ENCODE measurements at regions not wholly inside any gene's neighbourhood (a gene's known extent, or its start where the extent isn't known, plus 50 kb on each side); places are given as distances from the start of the nearest gene placed in this dataset.

- TF ChIP-seq CTCF (IDR thresholded peaks at IDR 0.05) (no peak), POLR2AphosphoS5 (IDR thresholded peaks at IDR 0.05) (no peak), EP300 (IDR thresholded peaks at IDR 0.05; ENCODE audit: low read depth) (no peak), POLR2A (IDR thresholded peaks at IDR 0.05) (no peak)
Measured at GRCh38 chr20:50281831-50282591, 91.4 kb downstream of the CEBPB start.
